ENCODE measurements at regions not wholly inside any gene's neighbourhood (a gene's known extent, or its start where the extent isn't known, plus 50 kb on each side); places are given as distances from the start of the nearest gene placed in this dataset.

- no peak for DNase-seq
- intact Hi-C loops (cut with DNase I): no loop called here
- Histone ChIP-seq H3K4me1 (no peaks in the 10 kb centered on the region), H3K27me3 (no peaks in the 10 kb centered on the region), H3K4me3 (no peak overlapping the region), H3K36me3 (no peaks in the 10 kb centered on the region), H3K9me3 (no peaks in the 10 kb centered on the region), H3K27ac (no peak overlapping the region)
- WGBS, 2 donors: 82 to 86% methylated on average over 7 of the region's 7 CpGs
- TF ChIP-seq POLR2AphosphoS5 (IDR thresholded peaks at IDR 0.05): no peak
- TF ChIP-seq EP300 (IDR thresholded peaks at IDR 0.05): no peak
- no peak for TF ChIP-seq POLR2A (IDR thresholded peaks at IDR 0.05)
- TF ChIP-seq CTCF (IDR thresholded peaks at IDR 0.05): no peak
Measured at GRCh38 chr3:622314-622713, 425.8 kb downstream of the CHL1 start.

- DNase-seq: no peak
- H3K9me3 ChIP-seq: no peaks in the 10 kb centered on the region
- 83 to 87% methylated on average over 4 of the region's 4 CpGs for WGBS, 2 donors
- no peak overlapping the region for H3K4me3 ChIP-seq
- no peaks in the 10 kb centered on the region for H3K36me3 ChIP-seq
- no peaks in the 10 kb centered on the region for H3K4me1 ChIP-seq
- TF ChIP-seq CTCF (IDR thresholded peaks at IDR 0.05): no peak
- TF ChIP-seq POLR2A (IDR thresholded peaks at IDR 0.05): no peak
- no peak for TF ChIP-seq EP300 (IDR thresholded peaks at IDR 0.05)
- no peak for TF ChIP-seq POLR2AphosphoS5 (IDR thresholded peaks at IDR 0.05)
- no peaks in the 10 kb centered on the region for H3K27me3 ChIP-seq
- intact Hi-C loops (cut with DNase I): no loop called here
- H3K27ac ChIP-seq: no peak overlapping the region
Measured at GRCh38 chr3:623914-624545, 427.5 kb downstream of the CHL1 start.

GRCh38 chr3:632571-633170 lies 436.1 kb downstream of the CHL1 start:
- Histone ChIP-seq H3K9me3 (no peaks in the 10 kb centered on the region), H3K27ac (no peak overlapping the region), H3K4me1 (no peaks in the 10 kb centered on the region), H3K4me3 (no peak overlapping the region), H3K27me3 (peaks cover 0 to 3% (median 0%) of the 10 kb centered on the region in 3 donors), H3K36me3 (no peaks in the 10 kb centered on the region)
- WGBS, 2 donors: 20 to 28% methylated on average over 10 of the region's 10 CpGs
- no peak for TF ChIP-seq POLR2A (IDR thresholded peaks at IDR 0.05)
- TF ChIP-seq CTCF (IDR thresholded peaks at IDR 0.05): peak in 1 of 4 experiments; percentile 43
- DNase-seq: no peak
- intact Hi-C loops (cut with DNase I): no loop called here

GRCh38 chr3:634511-634910 lies 437.9 kb downstream of the CHL1 start:
- peaks cover 0 to 3% (median 0%) of the 10 kb centered on the region in 3 donors for H3K27me3 ChIP-seq
- no peak overlapping the region for H3K27ac ChIP-seq
- no peak overlapping the region for H3K4me3 ChIP-seq
- no peak for DNase-seq
- no peak for TF ChIP-seq CTCF (IDR thresholded peaks at IDR 0.05)
- TF ChIP-seq EP300 (IDR thresholded peaks at IDR 0.05): no peak
- no peak for TF ChIP-seq POLR2AphosphoS5 (IDR thresholded peaks at IDR 0.05)
- TF ChIP-seq POLR2A (IDR thresholded peaks at IDR 0.05): no peak
- no peaks in the 10 kb centered on the region for H3K36me3 ChIP-seq
- intact Hi-C loops (cut with DNase I): no loop called here
- no peaks in the 10 kb centered on the region for H3K9me3 ChIP-seq
- no peaks in the 10 kb centered on the region for H3K4me1 ChIP-seq

- no peaks in the 10 kb centered on the region for H3K9me3 ChIP-seq
- no peaks in the 10 kb centered on the region for H3K36me3 ChIP-seq
- intact Hi-C loops (cut with DNase I): no loop called here
- TF ChIP-seq CTCF (IDR thresholded peaks at IDR 0.05) (no peak), POLR2AphosphoS5 (IDR thresholded peaks at IDR 0.05) (no peak), EP300 (IDR thresholded peaks at IDR 0.05) (no peak), POLR2A (IDR thresholded peaks at IDR 0.05) (no peak)
- peaks cover 0 to 3% (median 0%) of the 10 kb centered on the region in 3 donors for H3K27me3 ChIP-seq
- H3K4me3 ChIP-seq: no peak overlapping the region
- no peak overlapping the region for H3K27ac ChIP-seq
- no peak for DNase-seq
- H3K4me1 ChIP-seq: no peaks in the 10 kb centered on the region
Measured at GRCh38 chr3:635393-635792, 438.8 kb downstream of the CHL1 start.

Measured in sigmoid colon (tissue), 6 donors.